ENCODE measurements at regions not wholly inside any gene's neighbourhood (a gene's known extent, or its start where the extent isn't known, plus 50 kb on each side); places are given as distances from the start of the nearest gene placed in this dataset.

GRCh38 chr10:53130337-53130736 lies 357.8 kb upstream of the MBL2 start:
- H3K4me3 ChIP-seq, result no peak overlapping the region
- no peaks in the 10 kb centered on the region for H3K9me3 ChIP-seq
- DNase-seq, result no peak
- H3K27me3 ChIP-seq, result no peaks in the 10 kb centered on the region
- no peaks in the 10 kb centered on the region for H3K36me3 ChIP-seq
- no peak overlapping the region for H3K27ac ChIP-seq
- H3K4me1 ChIP-seq, result no peaks in the 10 kb centered on the region
- intact Hi-C loops (cut with DNase I; ENCODE audit: low total_unique reads), result no loop called here
- no peak for TF ChIP-seq CTCF (IDR thresholded peaks at IDR 0.05)
- TF ChIP-seq POLR2A (IDR thresholded peaks at IDR 0.05), result no peak

- intact Hi-C loops (cut with DNase I; ENCODE audit: low total_unique reads), result no loop called here
- TF ChIP-seq CTCF (IDR thresholded peaks at IDR 0.05), result no peak
- H3K27me3 ChIP-seq, result no peaks in the 10 kb centered on the region
- no peaks in the 10 kb centered on the region for H3K9me3 ChIP-seq
- no peak for DNase-seq
- H3K36me3 ChIP-seq, result no peaks in the 10 kb centered on the region
- H3K4me3 ChIP-seq, result no peak overlapping the region
- no peak overlapping the region for H3K27ac ChIP-seq
- H3K4me1 ChIP-seq, result no peaks in the 10 kb centered on the region
Observed at GRCh38 chr10:53127686-53128085, 355.1 kb upstream of the MBL2 start.

GRCh38 chr10:53123311-53123710 lies 350.7 kb upstream of the MBL2 start:
- H3K9me3 ChIP-seq, result no peaks in the 10 kb centered on the region
- no peak for TF ChIP-seq POLR2A (IDR thresholded peaks at IDR 0.05)
- no peak for TF ChIP-seq CTCF (IDR thresholded peaks at IDR 0.05)
- H3K36me3 ChIP-seq, result no peaks in the 10 kb centered on the region
- H3K27me3 ChIP-seq, result no peaks in the 10 kb centered on the region
- no peaks in the 10 kb centered on the region for H3K4me1 ChIP-seq
- no peak overlapping the region for H3K27ac ChIP-seq
- no peak overlapping the region for H3K4me3 ChIP-seq
- intact Hi-C loops (cut with DNase I; ENCODE audit: low total_unique reads), result no loop called here
- DNase-seq, result no peak

GRCh38 chr10:53122281-53122680 lies 349.7 kb upstream of the MBL2 start:
- DNase-seq, result no peak
- Histone ChIP-seq H3K27me3 (no peaks in the 10 kb centered on the region), H3K27ac (no peak overlapping the region), H3K9me3 (no peaks in the 10 kb centered on the region), H3K36me3 (no peaks in the 10 kb centered on the region), H3K4me3 (no peak overlapping the region), H3K4me1 (no peaks in the 10 kb centered on the region)
- TF ChIP-seq CTCF (IDR thresholded peaks at IDR 0.05) (no peak), POLR2A (IDR thresholded peaks at IDR 0.05) (no peak)
- intact Hi-C loops (cut with DNase I; ENCODE audit: low total_unique reads), result no loop called here

DNA sequence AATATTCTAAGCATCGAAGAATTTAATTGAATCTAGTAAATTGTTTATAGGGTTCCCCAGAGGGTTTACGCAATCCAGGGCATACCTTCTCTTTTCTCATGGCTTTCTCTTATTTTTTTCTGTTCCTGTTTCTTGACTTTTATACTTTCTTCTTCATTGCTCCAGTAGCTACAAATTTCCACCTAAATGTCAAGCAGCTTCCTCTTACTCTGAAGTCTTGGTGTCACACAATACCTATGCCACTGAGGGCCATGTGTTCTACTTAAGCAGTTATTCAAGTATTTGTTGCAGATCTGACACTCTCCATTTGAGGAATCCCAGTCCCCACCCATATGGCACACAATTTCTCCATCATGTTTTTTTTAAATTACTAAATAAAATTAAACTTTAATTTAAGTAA lies 343.1 kb upstream of the MBL2 start:
- Histone ChIP-seq H3K4me1 (no peaks in the 10 kb centered on the region), H3K27ac (no peak overlapping the region), H3K4me3 (no peak overlapping the region), H3K36me3 (no peaks in the 10 kb centered on the region), H3K27me3 (no peaks in the 10 kb centered on the region), H3K9me3 (no peaks in the 10 kb centered on the region)
- TF ChIP-seq CTCF (IDR thresholded peaks at IDR 0.05), result no peak
- no peak for TF ChIP-seq POLR2A (IDR thresholded peaks at IDR 0.05)
- intact Hi-C loops (cut with DNase I; ENCODE audit: low total_unique reads), result no loop called here
- no peak for DNase-seq
